ENCODE measurements at regions not wholly inside any gene's neighbourhood (a gene's known extent, or its start where the extent isn't known, plus 50 kb on each side); places are given as distances from the start of the nearest gene placed in this dataset.

DNA sequence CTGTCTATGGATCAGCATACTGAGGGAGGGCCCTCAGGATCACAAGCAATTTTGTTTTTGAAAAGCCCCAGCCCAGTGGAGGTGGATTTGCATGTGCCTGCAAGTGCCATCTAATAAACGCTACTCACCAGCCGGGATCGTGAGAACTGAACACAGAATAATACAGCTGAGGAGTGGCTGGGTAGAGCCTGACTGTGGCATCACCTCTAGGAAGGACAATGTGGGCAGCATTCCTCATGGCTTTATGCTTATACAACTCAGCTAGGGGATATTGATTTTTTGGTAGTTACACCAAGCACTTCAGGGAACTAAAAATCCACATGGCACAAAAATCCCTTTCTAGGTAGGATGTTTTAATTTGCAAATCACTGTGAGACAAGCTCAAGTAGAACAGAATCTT lies 72.7 kb upstream of the PALS2 start:
- TF ChIP-seq, protein P1, sequence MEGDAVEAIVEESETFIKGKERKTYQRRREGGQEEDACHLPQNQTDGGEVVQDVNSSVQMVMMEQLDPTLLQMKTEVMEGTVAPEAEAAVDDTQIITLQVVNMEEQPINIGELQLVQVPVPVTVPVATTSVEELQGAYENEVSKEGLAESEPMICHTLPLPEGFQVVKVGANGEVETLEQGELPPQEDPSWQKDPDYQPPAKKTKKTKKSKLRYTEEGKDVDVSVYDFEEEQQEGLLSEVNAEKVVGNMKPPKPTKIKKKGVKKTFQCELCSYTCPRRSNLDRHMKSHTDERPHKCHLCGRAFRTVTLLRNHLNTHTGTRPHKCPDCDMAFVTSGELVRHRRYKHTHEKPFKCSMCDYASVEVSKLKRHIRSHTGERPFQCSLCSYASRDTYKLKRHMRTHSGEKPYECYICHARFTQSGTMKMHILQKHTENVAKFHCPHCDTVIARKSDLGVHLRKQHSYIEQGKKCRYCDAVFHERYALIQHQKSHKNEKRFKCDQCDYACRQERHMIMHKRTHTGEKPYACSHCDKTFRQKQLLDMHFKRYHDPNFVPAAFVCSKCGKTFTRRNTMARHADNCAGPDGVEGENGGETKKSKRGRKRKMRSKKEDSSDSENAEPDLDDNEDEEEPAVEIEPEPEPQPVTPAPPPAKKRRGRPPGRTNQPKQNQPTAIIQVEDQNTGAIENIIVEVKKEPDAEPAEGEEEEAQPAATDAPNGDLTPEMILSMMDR (IDR thresholded peaks at IDR 0.05 in 4 of 5, conservative IDR thresholded peaks at IDR 0.05 in 1 of 5): no peak
- TF ChIP-seq POLR2A (IDR thresholded peaks at IDR 0.05): no peak

Measured in gastrocnemius medialis (tissue), 4 donors.